Hepatocyte (in vitro differentiated cells): ENCODE measurements at regions not wholly inside any gene's neighbourhood (a gene's known extent, or its start where the extent isn't known, plus 50 kb on each side); places are given as distances from the start of the nearest gene placed in this dataset.

Source experiments
- CTCF ChIP-seq: fragments of 200-600 bp; sonication (generic); IDR thresholded peaks from 2 replicates; pipeline ENCODE4 v1.5.1; 2016; ENCODE audit warnings: antibody characterized with exemption, mild to moderate bottlenecking; ENCODE audit not compliant: poor library complexity
- EZH2 ChIP-seq: fragments of 200-600 bp; sonication (generic); IDR thresholded peaks from 2 replicates; pipeline ENCODE4 v1.6.1; 2016; ENCODE audit warnings: antibody characterized with exemption, mild to moderate bottlenecking, borderline replicate concordance

GRCh38 chr5:2110137-2110933 is 227.6 kb upstream of the IRX4 start:
- TF ChIP-seq CTCF (no peak), EZH2 (no peak)
